ENCODE measurements at regions not wholly inside any gene's neighbourhood (a gene's known extent, or its start where the extent isn't known, plus 50 kb on each side); places are given as distances from the start of the nearest gene placed in this dataset.

DNA sequence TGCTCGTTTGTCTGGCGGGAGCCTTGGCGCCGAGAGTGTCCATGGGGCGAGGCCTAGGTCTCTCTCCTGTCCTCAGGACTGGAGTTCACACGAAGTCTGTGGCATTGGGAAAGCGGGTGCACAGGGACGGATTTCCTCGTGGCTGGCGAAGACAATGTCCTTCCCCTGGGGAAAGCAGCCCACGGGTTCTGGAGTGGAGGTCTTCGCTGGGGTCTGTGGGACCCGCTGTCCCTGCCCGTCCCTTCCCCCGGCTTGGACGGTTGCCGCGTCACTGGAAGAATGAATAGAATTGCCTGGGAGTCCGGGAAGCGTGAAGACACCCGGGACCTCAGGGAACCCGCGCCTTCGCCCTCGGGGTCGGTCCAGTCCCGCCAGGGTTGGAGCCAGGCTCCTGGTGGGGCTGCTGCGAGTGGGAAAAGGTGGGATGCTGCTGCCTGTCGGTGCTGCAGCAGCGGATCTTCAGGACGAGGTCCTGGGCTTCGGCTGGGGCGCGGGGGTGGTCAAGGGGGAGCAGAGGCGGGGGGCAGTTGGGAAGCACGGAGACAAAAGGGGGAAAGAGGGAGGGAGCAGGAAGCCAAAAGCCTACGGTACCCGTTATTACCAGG, 441.8 kb upstream of the DEFB115 start:
- TF ChIP-seq POLR2A (IDR thresholded peaks at IDR 0.05), result no peak
- TF ChIP-seq, protein P1, sequence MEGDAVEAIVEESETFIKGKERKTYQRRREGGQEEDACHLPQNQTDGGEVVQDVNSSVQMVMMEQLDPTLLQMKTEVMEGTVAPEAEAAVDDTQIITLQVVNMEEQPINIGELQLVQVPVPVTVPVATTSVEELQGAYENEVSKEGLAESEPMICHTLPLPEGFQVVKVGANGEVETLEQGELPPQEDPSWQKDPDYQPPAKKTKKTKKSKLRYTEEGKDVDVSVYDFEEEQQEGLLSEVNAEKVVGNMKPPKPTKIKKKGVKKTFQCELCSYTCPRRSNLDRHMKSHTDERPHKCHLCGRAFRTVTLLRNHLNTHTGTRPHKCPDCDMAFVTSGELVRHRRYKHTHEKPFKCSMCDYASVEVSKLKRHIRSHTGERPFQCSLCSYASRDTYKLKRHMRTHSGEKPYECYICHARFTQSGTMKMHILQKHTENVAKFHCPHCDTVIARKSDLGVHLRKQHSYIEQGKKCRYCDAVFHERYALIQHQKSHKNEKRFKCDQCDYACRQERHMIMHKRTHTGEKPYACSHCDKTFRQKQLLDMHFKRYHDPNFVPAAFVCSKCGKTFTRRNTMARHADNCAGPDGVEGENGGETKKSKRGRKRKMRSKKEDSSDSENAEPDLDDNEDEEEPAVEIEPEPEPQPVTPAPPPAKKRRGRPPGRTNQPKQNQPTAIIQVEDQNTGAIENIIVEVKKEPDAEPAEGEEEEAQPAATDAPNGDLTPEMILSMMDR (IDR thresholded peaks at IDR 0.05), result no peak

Measured in Peyer's patch (tissue), 4 donors.